GM23338 (cell line): ENCODE measurements at regions not wholly inside any gene's neighbourhood (a gene's known extent, or its start where the extent isn't known, plus 50 kb on each side); places are given as distances from the start of the nearest gene placed in this dataset.

Experiments
- EZH2 ChIP-seq: fragments of 200-600 bp; sonication (generic); IDR thresholded peaks from one replicate; pipeline ENCODE4 v1.8.0; 2017; ENCODE audit warnings: antibody characterized with exemption, mild to moderate bottlenecking, low read depth; ENCODE audit not compliant: unreplicated experiment
- EZH2phosphoT487 ChIP-seq: fragments of 200-600 bp; sonication (generic); IDR thresholded peaks from one replicate; pipeline ENCODE4 v1.8.1; 2018; ENCODE audit warnings: antibody characterized with exemption; ENCODE audit not compliant: unreplicated experiment
- JUNB ChIP-seq: IDR thresholded peaks from one replicate; pipeline ENCODE4 v1.6.1; 2016; ENCODE audit warnings: antibody characterized with exemption; ENCODE audit not compliant: unreplicated experiment
- POLR2AphosphoS5 ChIP-seq: IDR thresholded peaks from 2 replicates; pipeline ENCODE4 v1.6.1; 2016; ENCODE audit warnings: antibody characterized with exemption, low read depth
- TF ChIP-seq, protein P1 (sequence below), 2 experiments: fragments of 200-600 bp in 1 of 2; sonication (generic) in 1 of 2; conservative IDR thresholded peaks; 2 replicates each; pipeline versions ENCODE4 v1.5.1 to v1.6.1; 2016 to 2017; ENCODE audit warnings: antibody characterized with exemption in 2 of 2, low read depth in 2 of 2, mild to moderate bottlenecking in 2 of 2, moderate library complexity in 1 of 2
- TF ChIP-seq, protein P2 (sequence below): IDR thresholded peaks from one replicate; pipeline ENCODE4 v1.6.1; 2018; ENCODE audit warnings: antibody characterized with exemption; ENCODE audit not compliant: unreplicated experiment

GRCh38 chr3:102733791-102734563 lies 299.2 kb downstream of the ZPLD1 start:
- TF ChIP-seq, protein P1, sequence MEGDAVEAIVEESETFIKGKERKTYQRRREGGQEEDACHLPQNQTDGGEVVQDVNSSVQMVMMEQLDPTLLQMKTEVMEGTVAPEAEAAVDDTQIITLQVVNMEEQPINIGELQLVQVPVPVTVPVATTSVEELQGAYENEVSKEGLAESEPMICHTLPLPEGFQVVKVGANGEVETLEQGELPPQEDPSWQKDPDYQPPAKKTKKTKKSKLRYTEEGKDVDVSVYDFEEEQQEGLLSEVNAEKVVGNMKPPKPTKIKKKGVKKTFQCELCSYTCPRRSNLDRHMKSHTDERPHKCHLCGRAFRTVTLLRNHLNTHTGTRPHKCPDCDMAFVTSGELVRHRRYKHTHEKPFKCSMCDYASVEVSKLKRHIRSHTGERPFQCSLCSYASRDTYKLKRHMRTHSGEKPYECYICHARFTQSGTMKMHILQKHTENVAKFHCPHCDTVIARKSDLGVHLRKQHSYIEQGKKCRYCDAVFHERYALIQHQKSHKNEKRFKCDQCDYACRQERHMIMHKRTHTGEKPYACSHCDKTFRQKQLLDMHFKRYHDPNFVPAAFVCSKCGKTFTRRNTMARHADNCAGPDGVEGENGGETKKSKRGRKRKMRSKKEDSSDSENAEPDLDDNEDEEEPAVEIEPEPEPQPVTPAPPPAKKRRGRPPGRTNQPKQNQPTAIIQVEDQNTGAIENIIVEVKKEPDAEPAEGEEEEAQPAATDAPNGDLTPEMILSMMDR (conservative IDR thresholded peaks at IDR 0.05; ENCODE audit: low read depth in 2 of 2): no peak
- TF ChIP-seq POLR2AphosphoS5 (no peak), EZH2 (no peak), EZH2phosphoT487 (no peak), JUNB (no peak)
- TF ChIP-seq, protein P2, sequence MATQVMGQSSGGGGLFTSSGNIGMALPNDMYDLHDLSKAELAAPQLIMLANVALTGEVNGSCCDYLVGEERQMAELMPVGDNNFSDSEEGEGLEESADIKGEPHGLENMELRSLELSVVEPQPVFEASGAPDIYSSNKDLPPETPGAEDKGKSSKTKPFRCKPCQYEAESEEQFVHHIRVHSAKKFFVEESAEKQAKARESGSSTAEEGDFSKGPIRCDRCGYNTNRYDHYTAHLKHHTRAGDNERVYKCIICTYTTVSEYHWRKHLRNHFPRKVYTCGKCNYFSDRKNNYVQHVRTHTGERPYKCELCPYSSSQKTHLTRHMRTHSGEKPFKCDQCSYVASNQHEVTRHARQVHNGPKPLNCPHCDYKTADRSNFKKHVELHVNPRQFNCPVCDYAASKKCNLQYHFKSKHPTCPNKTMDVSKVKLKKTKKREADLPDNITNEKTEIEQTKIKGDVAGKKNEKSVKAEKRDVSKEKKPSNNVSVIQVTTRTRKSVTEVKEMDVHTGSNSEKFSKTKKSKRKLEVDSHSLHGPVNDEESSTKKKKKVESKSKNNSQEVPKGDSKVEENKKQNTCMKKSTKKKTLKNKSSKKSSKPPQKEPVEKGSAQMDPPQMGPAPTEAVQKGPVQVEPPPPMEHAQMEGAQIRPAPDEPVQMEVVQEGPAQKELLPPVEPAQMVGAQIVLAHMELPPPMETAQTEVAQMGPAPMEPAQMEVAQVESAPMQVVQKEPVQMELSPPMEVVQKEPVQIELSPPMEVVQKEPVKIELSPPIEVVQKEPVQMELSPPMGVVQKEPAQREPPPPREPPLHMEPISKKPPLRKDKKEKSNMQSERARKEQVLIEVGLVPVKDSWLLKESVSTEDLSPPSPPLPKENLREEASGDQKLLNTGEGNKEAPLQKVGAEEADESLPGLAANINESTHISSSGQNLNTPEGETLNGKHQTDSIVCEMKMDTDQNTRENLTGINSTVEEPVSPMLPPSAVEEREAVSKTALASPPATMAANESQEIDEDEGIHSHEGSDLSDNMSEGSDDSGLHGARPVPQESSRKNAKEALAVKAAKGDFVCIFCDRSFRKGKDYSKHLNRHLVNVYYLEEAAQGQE: no peak
